Urothelium cell line (cell line): ENCODE measurements at regions not wholly inside any gene's neighbourhood (a gene's known extent, or its start where the extent isn't known, plus 50 kb on each side); places are given as distances from the start of the nearest gene placed in this dataset.

ENCODE experiments used
- DNase-seq: peaks from one replicate; pipeline ENCODE4 v3.0.0; 2011; ENCODE audit warnings: low spot score, mixed read lengths
- FAIRE-seq: peaks from 2 replicates; lab custom pipeline; 2011; peaks lifted over from hg19 to GRCh38; lab: Jason Lieb, UNC

DNA sequence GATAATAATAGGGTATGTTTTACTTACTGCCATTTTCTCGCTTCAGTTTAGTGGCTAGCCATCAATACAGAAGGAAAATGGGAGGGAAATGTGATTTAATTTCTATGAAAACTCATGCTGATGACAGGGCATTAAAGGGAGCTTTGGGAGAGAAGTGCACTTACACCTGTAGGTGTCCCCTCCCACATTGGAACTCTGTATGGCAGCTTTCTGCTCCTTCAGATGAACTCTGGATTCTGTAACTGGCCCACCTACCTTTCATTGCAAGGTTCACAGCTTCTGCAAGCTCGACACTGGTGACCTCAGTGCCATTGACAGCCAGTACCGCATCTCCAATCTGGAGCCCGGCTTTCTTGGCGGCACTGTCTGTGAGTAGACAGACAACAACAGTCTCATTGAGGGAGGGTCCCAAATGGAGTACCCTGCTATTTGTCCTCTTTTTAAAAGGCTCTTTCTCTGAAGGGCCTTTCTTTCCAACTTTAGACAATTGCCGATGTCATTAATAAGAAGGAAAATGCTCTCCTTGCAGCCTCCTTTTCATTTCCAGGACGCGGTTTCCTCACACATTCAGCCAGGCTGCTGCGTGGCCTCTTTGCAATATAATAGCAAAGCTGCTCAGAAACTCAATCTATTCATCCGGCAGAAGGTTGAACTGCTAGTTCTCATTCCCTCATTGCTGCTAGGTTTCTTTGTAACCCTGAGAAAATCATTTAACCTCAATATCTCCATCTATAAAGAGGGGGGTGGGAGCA, 63.6 kb downstream of the NUDT12 start:
- DNase-seq = no peak
- no peak for FAIRE-seq

GRCh38 chr5:103498211-103498610, 64.4 kb downstream of the NUDT12 start:
- no peak for FAIRE-seq
- DNase-seq = no peak

GRCh38 chr5:103497781-103498180, 64.8 kb downstream of the NUDT12 start:
- FAIRE-seq = no peak
- no peak for DNase-seq

- FAIRE-seq (no peak), DNase-seq (no peak)
Observed at GRCh38 chr5:103490030-103490739, 72.4 kb downstream of the NUDT12 start.

- DNase-seq (no peak), FAIRE-seq (no peak)
Observed at GRCh38 chr5:103489307-103489706, 73.3 kb downstream of the NUDT12 start.

DNA sequence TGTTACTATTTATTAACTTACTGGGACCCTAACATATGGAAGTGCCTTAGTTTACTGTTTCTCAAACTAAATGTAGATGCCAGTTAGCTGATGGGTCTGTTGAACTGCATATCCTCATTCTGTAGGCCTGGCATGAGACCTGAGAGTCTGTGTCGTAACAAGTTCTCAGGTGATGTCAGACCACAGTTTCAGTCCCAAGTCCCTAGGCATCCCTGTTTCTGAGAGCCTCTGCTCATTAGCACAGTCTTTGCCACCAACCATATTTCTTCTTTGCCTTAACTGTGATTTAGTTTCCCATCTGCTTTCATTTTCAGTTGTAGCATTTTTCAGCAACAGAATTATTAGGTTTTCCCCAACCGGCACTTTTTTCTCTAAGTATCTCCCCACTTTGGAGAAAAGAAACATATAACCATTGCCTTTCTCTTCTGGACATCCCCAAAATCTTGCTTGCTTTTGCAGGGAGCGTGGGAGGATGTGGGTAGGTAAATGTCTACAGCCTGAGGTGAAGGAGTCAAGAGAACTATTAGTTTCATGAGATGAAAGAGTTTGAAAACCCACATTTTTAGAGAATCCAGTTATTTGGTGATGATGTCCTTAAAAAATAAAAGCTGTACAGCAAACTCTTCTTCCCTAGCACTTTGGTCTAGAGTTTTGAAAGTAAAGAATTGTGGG, 74.6 kb downstream of the NUDT12 start:
- FAIRE-seq (no peak), DNase-seq (no peak)

DNA sequence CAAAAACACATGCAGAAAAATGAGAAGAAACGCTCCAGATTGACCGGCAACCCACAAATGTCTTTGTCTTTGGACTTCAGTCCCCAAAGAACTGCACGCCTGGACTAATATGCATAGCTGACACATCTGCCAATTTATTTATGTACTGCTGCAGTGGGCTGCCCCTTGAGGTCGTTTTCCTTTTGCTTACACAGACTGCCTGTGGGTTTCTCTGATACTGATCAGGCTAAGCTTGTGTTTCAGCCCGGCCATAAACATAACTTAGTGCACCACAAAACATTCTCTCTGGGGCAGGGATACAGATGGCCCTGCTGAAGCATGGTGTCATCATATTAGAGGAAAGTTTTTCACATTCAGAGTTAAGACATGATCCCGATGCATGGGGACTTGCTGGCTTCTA, 75.4 kb downstream of the NUDT12 start:
- DNase-seq (no peak), FAIRE-seq (no peak)

DNA sequence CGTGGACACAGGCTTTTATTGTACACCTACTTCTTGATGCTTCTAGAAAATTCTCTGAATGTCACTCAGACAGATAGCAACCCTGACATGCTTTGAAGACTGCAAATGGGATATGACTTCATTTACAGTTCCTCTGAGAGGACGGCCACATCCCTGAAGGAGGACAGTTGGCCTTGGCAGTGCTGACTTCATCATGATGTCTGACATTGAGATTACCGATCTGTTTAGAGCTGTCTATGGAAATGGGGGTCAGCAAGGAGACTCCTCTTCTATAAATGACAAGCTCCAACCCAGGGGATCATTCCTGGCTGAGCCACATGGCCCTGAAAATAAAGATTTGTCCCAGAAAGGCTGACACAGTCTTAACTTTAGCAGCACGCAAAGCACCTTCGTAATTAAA, 75.8 kb downstream of the NUDT12 start:
- DNase-seq (no peak), FAIRE-seq (no peak)

DNA sequence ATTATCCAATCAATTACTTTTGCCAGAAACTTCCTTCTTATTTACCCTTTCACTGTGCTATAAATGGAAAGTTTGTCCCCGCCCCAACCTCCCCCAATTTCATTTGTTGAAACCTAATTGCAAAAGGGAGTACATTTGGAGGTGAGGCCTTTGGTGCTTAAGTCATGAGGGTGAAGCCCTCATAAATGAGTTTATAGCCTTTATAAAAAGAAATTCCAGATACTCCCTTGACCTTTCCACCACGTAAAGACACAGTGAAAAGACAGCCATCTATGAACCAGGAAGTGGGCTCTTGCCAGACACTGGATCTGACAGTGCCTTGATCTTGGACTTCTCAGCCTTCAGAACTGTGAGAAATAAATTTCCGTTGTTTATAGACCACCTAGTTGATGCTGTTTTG, 82.3 kb downstream of the NUDT12 start:
- FAIRE-seq (no peak), DNase-seq (no peak)

DNA sequence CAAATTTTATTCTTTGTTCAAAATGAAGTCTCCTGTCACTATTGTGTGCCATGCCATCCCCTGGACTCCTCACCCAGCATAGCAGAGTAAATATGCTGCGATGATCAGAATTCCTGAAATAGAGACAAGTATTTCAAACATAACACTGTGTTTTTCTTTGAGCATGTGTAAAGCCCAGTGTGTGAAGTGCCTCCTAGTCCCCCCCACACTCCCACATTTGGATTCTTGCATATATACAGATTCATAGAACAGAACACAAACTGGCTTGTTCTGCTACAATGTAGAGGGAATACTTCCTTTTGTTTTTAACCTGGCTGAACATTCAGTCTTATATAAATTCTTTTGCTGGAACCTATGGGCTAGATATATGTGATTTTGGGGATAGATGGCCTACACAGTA, 84.9 kb downstream of the NUDT12 start:
- FAIRE-seq (no peak), DNase-seq (no peak)

DNA sequence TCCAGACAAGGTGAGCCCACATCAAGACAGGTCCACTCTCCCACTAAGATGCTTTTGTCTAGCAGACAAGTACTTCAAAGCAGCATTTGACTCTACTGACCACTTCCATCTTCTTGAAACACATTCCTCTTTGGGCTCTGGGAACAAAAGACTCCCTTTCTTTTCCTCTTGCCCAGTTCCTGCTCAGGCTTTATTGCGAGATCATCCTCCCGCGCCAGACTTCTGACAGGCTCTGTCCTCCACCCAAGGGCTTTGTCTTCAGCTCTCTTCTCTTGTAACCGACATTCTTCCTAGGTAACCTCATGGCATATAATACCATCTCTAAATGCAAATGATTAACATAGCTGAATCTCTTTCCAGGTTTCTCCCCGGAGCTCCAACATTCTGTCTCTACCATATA, 85.8 kb downstream of the NUDT12 start:
- no peak for DNase-seq

DNA sequence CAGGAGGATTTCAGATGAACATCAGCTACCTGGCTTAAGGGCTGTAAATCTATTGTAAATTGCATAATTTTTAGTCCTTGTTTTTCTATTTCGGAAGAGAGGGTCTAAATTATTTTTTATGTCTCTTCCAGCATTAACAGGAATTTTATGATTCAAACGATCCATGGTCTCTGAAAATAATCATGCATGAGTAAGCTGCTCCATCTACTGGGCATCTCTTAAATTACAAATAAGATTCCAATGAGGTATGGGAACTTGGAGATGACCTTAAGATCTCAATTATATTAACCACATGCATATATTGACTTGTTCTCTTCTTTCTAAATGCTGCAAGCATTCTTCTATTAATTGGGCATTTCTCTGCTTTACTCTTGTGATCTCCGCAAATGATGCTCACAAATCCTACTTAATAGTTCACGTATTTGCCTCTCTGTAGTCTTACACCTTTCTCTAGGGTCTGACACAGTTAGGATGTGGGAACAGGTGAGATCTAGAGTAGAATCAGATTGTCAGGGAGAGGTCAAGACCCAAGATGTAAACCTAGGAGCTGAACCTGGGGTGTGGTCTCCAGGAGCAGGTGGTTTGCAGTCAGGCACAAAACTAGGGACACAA, 86.9 kb downstream of the NUDT12 start:
- peak; percentile 13 for DNase-seq
- no peak for FAIRE-seq

More for the DNA sequence above, 85.8 kb downstream of the NUDT12 start:
- FAIRE-seq = no peak

DNA sequence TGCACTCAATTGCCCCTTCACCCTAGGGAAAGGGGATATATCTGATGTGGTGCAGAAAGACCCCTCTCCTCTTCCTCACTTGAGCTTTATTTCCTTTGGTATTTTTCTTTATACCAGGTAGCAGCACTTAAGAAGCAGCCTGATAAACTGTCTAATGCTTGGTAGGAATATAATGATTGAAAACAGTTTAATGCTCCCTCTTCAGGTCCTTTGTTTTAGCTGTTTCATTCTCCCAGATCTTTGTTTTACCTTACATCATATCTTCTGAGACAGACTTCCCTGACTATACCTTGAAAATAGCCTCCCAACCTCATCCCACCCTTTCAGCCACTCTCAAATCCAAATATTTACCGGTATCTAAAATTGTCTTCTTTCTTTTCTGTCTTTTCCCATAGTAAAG, 87.9 kb downstream of the NUDT12 start:
- DNase-seq (no peak), FAIRE-seq (no peak)

DNA sequence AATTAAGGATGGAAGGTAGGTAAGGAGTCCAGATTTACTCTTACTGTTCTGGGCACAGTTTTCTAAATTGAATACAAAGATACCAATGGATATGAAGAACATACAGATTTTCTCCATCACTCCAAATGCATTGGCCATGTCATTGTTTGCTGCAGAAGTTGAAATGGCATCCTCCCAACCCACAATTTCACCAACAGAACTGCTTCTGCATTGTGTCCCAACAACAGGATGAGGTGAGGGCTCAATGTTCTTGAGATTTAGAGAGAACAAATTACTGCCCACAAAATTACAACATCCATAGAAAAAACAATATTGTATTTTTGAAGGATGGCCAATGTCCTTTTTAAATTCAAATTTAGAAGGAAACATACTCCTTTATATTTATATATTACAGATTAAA, 88.9 kb downstream of the NUDT12 start:
- DNase-seq = no peak
- FAIRE-seq = no peak

GRCh38 chr5:103472830-103473229, 89.8 kb downstream of the NUDT12 start:
- FAIRE-seq = no peak
- DNase-seq = no peak

DNA sequence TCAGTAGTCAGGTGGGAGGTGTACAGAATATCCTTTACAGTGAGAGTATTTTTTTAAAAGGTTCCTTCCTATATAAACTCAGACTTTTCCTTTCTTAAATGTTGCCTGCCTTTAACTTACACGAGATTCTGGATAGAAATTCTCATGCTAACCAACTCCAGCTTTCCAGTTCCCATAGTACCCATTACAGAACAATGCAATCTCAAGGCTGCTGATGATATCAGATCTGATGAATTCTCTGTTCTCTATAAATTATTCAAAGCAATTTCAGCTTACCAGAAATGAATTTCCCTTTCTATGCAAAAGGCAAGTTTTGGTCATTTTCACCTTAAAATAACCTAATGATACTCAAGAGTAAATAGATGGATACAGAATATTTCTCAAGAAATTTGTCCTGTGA, 90.3 kb downstream of the NUDT12 start:
- DNase-seq = no peak
- no peak for FAIRE-seq

DNA sequence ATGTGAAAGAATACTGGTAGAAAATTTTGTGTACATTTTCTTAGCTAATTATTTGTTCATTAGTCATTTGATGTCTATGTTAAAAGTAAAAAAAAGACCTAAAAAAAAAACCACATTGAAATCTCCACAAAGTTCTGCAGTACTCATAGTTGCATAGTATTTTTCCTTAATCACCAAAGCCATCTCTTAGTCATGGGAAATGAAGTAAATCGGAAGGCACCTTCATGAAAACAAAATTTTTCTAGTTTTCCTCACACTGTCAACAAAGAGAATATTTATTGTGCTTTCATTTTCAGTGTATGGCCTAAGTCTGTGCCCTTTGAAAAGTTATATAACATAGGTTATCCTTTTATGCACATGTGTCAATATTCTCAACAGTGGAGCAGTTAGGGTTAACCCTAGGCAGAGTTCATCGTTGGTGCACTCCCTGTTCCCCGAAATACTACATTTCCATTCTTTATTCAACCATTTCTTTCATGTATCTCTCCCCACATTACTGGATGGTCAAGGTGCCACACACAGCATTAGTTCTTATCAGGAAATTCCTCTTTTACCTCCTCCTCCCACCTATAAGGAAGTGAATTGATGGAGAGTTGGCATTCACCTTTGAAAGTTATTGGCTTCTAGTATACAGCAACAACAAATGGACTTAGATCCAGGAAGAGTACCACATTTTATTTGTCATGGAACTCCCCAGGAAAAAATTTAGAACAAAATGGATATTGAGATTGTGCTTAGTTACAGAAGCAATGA, 93.1 kb downstream of the NUDT12 start:
- FAIRE-seq (no peak), DNase-seq (no peak)

GRCh38 chr5:103467831-103468230, 94.8 kb downstream of the NUDT12 start:
- FAIRE-seq = no peak
- no peak for DNase-seq

DNA sequence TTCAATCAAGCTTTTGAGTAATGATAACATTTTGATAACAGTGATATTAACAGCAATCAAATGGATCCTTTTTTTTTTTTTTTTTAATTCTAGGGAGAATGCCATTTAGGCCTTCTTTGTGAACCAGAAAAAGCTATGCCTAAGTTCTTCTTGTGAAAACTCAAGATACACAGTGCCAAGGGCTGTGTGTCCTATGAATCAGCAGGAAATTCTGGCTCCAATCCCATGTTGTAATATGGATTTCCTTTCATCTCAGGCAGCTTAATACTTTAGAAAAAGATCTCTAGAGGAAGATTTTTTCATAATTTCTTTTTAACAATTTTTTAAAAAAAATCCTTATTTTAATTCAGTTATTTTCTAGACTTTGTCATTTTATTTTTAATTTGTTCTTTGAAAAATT, 96.1 kb downstream of the NUDT12 start:
- FAIRE-seq (no peak), DNase-seq (no peak)

DNA sequence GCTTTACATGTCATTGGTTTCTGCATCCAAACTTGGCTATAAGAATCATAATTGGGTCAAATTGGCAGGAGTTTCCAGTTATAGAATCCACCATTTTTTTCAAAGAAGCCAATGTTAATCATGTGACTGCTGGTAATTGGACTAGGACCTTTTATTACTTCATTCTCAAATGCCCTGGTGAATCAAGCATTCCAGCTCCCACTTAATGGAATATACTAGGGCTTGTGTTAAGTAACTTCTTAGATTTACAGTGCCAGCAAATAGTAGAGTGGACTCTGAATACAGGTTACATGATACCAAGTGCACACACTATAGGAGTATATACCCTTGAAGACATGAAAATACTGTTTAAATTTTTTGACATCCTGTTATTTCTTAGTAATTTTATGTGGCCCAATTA, 96.7 kb downstream of the NUDT12 start:
- FAIRE-seq = no peak
- no peak for DNase-seq
